ENCODE measurements at regions not wholly inside any gene's neighbourhood (a gene's known extent, or its start where the extent isn't known, plus 50 kb on each side); places are given as distances from the start of the nearest gene placed in this dataset.
A peak's percentile ranks its signal among the peaks of the same experiment; 100 is the strongest.

- DNase-seq, result no peak
Observed at GRCh38 chr5:173785866-173786265, 102.3 kb upstream of the CPEB4 start.

- DNase-seq, result peak; percentile 11
Observed at GRCh38 chr5:173786286-173787187, 101.6 kb upstream of the CPEB4 start.

GRCh38 chr5:173789031-173789920, 98.9 kb upstream of the CPEB4 start:
- DNase-seq, result no peak

GRCh38 chr5:173790177-173790719, 97.9 kb upstream of the CPEB4 start:
- no peak for DNase-seq

- DNase-seq, result no peak
Observed at GRCh38 chr5:173790836-173791546, 97.2 kb upstream of the CPEB4 start.

- DNase-seq, result no peak
Observed at GRCh38 chr5:173791878-173792277, 96.3 kb upstream of the CPEB4 start.

- no peak for DNase-seq
Observed at GRCh38 chr5:173792781-173793547, 95.2 kb upstream of the CPEB4 start.

- no peak for DNase-seq
Observed at GRCh38 chr5:173793648-173794548, 94.3 kb upstream of the CPEB4 start.

- no peak for DNase-seq
Observed at GRCh38 chr5:173794901-173795416, 93.2 kb upstream of the CPEB4 start.

GRCh38 chr5:173795601-173796000, 92.5 kb upstream of the CPEB4 start:
- no peak for DNase-seq

GRCh38 chr5:173796721-173797495, 91.2 kb upstream of the CPEB4 start:
- no peak for DNase-seq

GRCh38 chr5:173798127-173798810, 89.9 kb upstream of the CPEB4 start:
- DNase-seq, result no peak

- no peak for DNase-seq
Observed at GRCh38 chr5:173800340-173800739, 87.8 kb upstream of the CPEB4 start.

GRCh38 chr5:173801006-173801405, 87.1 kb upstream of the CPEB4 start:
- no peak for DNase-seq

GRCh38 chr5:173802670-173803165, 85.4 kb upstream of the CPEB4 start:
- DNase-seq, result no peak

GRCh38 chr5:173804579-173804978, 83.6 kb upstream of the CPEB4 start:
- no peak for DNase-seq

GRCh38 chr5:173806270-173807035, 81.7 kb upstream of the CPEB4 start:
- no peak for DNase-seq

- DNase-seq, result no peak
Observed at GRCh38 chr5:173807181-173807655, 80.9 kb upstream of the CPEB4 start.
